GM23338 (cell line): ENCODE measurements at regions not wholly inside any gene's neighbourhood (a gene's known extent, or its start where the extent isn't known, plus 50 kb on each side); places are given as distances from the start of the nearest gene placed in this dataset.

Source experiments
- ATAC-seq: fragments of 200-7000 bp; cut with Tn5 transposase; 3 replicates; pipeline ENCODE4 v1.9.1; 2020
- DNase-seq: peaks from one replicate; pipeline ENCODE4 v3.0.0-alpha.2; 2015; ENCODE audit warnings: low spot score
- H2AFZ ChIP-seq: fragments of 200-600 bp; sonication (generic); 2 replicates; pipeline ENCODE4 v1.8.0; 2016; ENCODE audit warnings: antibody characterized with exemption, mild to moderate bottlenecking, moderate library complexity
- H3F3A ChIP-seq: fragments of 200-600 bp; sonication (generic); replicated peaks from 2 replicates; pipeline ENCODE4 v1.8.0; 2017; ENCODE audit warnings: antibody characterized with exemption, mixed run types, low read depth
- H3K27ac ChIP-seq: fragments of 200-600 bp; sonication (generic); 2 replicates; pipeline ENCODE4 v1.6.1; 2016; ENCODE audit warnings: low read depth
- H3K27me3 ChIP-seq: fragments of 200-600 bp; sonication (generic); 2 replicates; pipeline ENCODE4 v1.8.0; 2016; ENCODE audit warnings: mild to moderate bottlenecking, mixed run types, moderate library complexity; ENCODE audit not compliant: insufficient read depth
- H3K36me3 ChIP-seq: fragments of 200-600 bp; sonication (generic); 2 replicates; pipeline ENCODE4 v1.8.0; 2016; ENCODE audit warnings: mild to moderate bottlenecking; ENCODE audit not compliant: insufficient read depth
- H3K4me1 ChIP-seq: fragments of 200-600 bp; sonication (generic); 2 replicates; pipeline ENCODE4 v1.8.0; 2016; ENCODE audit warnings: mild to moderate bottlenecking, moderate library complexity; ENCODE audit not compliant: insufficient read depth
- H3K4me2 ChIP-seq: fragments of 200-600 bp; sonication (generic); 2 replicates; pipeline ENCODE4 v1.7.1; 2017; ENCODE audit warnings: mixed run types
- H3K4me3 ChIP-seq: fragments of 200-600 bp; sonication (generic); 2 replicates; pipeline ENCODE4 v1.6.1; 2016; ENCODE audit warnings: mixed run types
- H3K79me2 ChIP-seq: fragments of 200-600 bp; sonication (generic); replicated peaks from 2 replicates; pipeline ENCODE4 v1.8.0; 2017; ENCODE audit warnings: mild to moderate bottlenecking; ENCODE audit not compliant: insufficient read depth
- H3K9me2 ChIP-seq: fragments of 200-600 bp; sonication (generic); 2 replicates; pipeline ENCODE4 v1.8.0; 2017; ENCODE audit not compliant: insufficient read depth
- H4K20me1 ChIP-seq: fragments of 200-600 bp; sonication (generic); replicated peaks from 2 replicates; pipeline ENCODE4 v1.8.0; 2017; ENCODE audit warnings: mild to moderate bottlenecking; ENCODE audit not compliant: insufficient read depth
- H3K27ac Mint-ChIP-seq: 2 replicates; pipeline ENCODE4 v1.8.0; 2020; ENCODE audit warnings: inconsistent platforms, mild to moderate bottlenecking, moderate library complexity, mixed read lengths
- H3K27me3 Mint-ChIP-seq: 3 replicates; pipeline ENCODE4 v1.8.0; 2022; ENCODE audit warnings: low read depth, mild to moderate bottlenecking, moderate library complexity, mixed read lengths, inconsistent platforms; ENCODE audit not compliant: insufficient read depth, poor library complexity
- H3K36me3 Mint-ChIP-seq: 3 replicates; pipeline ENCODE4 v1.8.0; 2021; ENCODE audit warnings: low read depth, mild to moderate bottlenecking, inconsistent platforms, moderate library complexity, mixed read lengths
- H3K4me1 Mint-ChIP-seq: 3 replicates; pipeline ENCODE4 v1.8.0; 2020; ENCODE audit warnings: mild to moderate bottlenecking, inconsistent platforms, mixed read lengths
- H3K4me3 Mint-ChIP-seq: 3 replicates; pipeline ENCODE4 v1.8.0; 2021; ENCODE audit warnings: moderate library complexity, mild to moderate bottlenecking, inconsistent platforms, mixed read lengths
- H3K9me3 Mint-ChIP-seq: 3 replicates; pipeline ENCODE4 v1.8.0; 2020; ENCODE audit warnings: moderate library complexity, mild to moderate bottlenecking, inconsistent platforms, mixed read lengths
- CREB1 ChIP-seq: fragments of 250-450 bp; sonication (Bioruptor Pico); IDR thresholded peaks from 2 replicates; pipeline ENCODE4 v1.5.0; 2020; ENCODE audit warnings: low read depth, mild to moderate bottlenecking, moderate library complexity
- CTCF ChIP-seq, 2 experiments: fragments of 200-600 bp in 1 of 2; sonication (generic) in 1 of 2; conservative IDR thresholded peaks; 2 replicates each; pipeline versions ENCODE4 v1.5.1 to v1.6.1; 2016 to 2017; ENCODE audit warnings: antibody characterized with exemption in 2 of 2, low read depth in 2 of 2, mild to moderate bottlenecking in 2 of 2, moderate library complexity in 1 of 2
- ETS1 ChIP-seq: IDR thresholded peaks from 2 replicates; pipeline ENCODE4 v1.6.1; 2016; ENCODE audit warnings: antibody characterized with exemption
- EZH2 ChIP-seq: fragments of 200-600 bp; sonication (generic); IDR thresholded peaks from one replicate; pipeline ENCODE4 v1.8.0; 2017; ENCODE audit warnings: antibody characterized with exemption, mild to moderate bottlenecking, low read depth; ENCODE audit not compliant: unreplicated experiment
- EZH2phosphoT487 ChIP-seq: fragments of 200-600 bp; sonication (generic); IDR thresholded peaks from one replicate; pipeline ENCODE4 v1.8.1; 2018; ENCODE audit warnings: antibody characterized with exemption; ENCODE audit not compliant: unreplicated experiment
- JUNB ChIP-seq: IDR thresholded peaks from one replicate; pipeline ENCODE4 v1.6.1; 2016; ENCODE audit warnings: antibody characterized with exemption; ENCODE audit not compliant: unreplicated experiment
- NANOG ChIP-seq: IDR thresholded peaks from 2 replicates; pipeline ENCODE4 v1.6.1; 2016; ENCODE audit warnings: antibody characterized with exemption, borderline replicate concordance
- POLR2AphosphoS5 ChIP-seq: IDR thresholded peaks from 2 replicates; pipeline ENCODE4 v1.6.1; 2016; ENCODE audit warnings: antibody characterized with exemption, low read depth
- REST ChIP-seq: IDR thresholded peaks from one replicate; pipeline ENCODE4 v1.6.1; 2018; ENCODE audit warnings: antibody characterized with exemption; ENCODE audit not compliant: unreplicated experiment
- STAT1 ChIP-seq: IDR thresholded peaks from one replicate; pipeline ENCODE4 v1.6.1; 2016; ENCODE audit warnings: antibody characterized with exemption; ENCODE audit not compliant: unreplicated experiment
- ZNF114 ChIP-seq: fragments of 250-450 bp; sonication (Bioruptor Pico); IDR thresholded peaks from 2 replicates; pipeline ENCODE4 v1.5.0; 2020; ENCODE audit warnings: mild to moderate bottlenecking, moderate library complexity
- ZNF331 ChIP-seq: fragments of 250-450 bp; sonication (Bioruptor Pico); IDR thresholded peaks from 2 replicates; pipeline ENCODE4 v1.5.0; 2020; ENCODE audit warnings: low read depth, mild to moderate bottlenecking, moderate library complexity
- ZNF462 ChIP-seq: fragments of 250-450 bp; sonication (Bioruptor Pico); IDR thresholded peaks from 2 replicates; pipeline ENCODE4 v1.5.0; 2020; ENCODE audit warnings: mild to moderate bottlenecking, moderate library complexity

GRCh38 chr4:33316578-33316977, 2596.4 kb downstream of the PCDH7 start:
- H3K27me3 ChIP-seq = no peaks in the 10 kb centered on the region
- H3K36me3 ChIP-seq = no peaks in the 10 kb centered on the region
- H2AFZ ChIP-seq = no peak overlapping the region
- TF ChIP-seq STAT1 = no peak
- no peak for TF ChIP-seq ETS1
- TF ChIP-seq EZH2 = no peak
- TF ChIP-seq ZNF331 = no peak
- TF ChIP-seq NANOG = no peak
- no peak for TF ChIP-seq CTCF (conservative IDR thresholded peaks at IDR 0.05; ENCODE audit: low read depth in 2 of 2)
- no peak for TF ChIP-seq EZH2phosphoT487
- no peak for TF ChIP-seq REST
- TF ChIP-seq CREB1 (CRISPR knock-in tag) = no peak
- TF ChIP-seq ZNF114 = no peak
- TF ChIP-seq POLR2AphosphoS5 = no peak
- TF ChIP-seq JUNB = no peak
- TF ChIP-seq ZNF462 = no peak
- no peaks in the 10 kb centered on the region for H3K79me2 ChIP-seq
- no peak overlapping the region for H3K4me3 ChIP-seq
- DNase-seq = no peak
- H3F3A ChIP-seq = no peaks in the 10 kb centered on the region
- Mint-ChIP-seq H3K4me3 (no peak overlapping the region), H3K27me3 (peaks cover 1% of the 10 kb centered on the region), H3K27ac (no peak overlapping the region), H3K4me1 (no peaks in the 10 kb centered on the region), H3K36me3 (peaks cover 20% of the 10 kb centered on the region; the same call in 2 of the 3 replicates), H3K9me3 (peaks cover 32% of the 10 kb centered on the region)
- peaks cover 6% of the 10 kb centered on the region; the same call in 1 of the 2 replicates for H3K9me2 ChIP-seq
- no peaks in the 10 kb centered on the region for H3K4me1 ChIP-seq
- ATAC-seq = no peak
- no peaks in the 10 kb centered on the region for H4K20me1 ChIP-seq
- no peak overlapping the region for H3K27ac ChIP-seq
- H3K4me2 ChIP-seq = no peak overlapping the region
